ENCODE measurements at regions not wholly inside any gene's neighbourhood (a gene's known extent, or its start where the extent isn't known, plus 50 kb on each side); places are given as distances from the start of the nearest gene placed in this dataset.

- intact Hi-C loops (cut with micrococcal nuclease) = no loop called here
Observed at GRCh38 chr11:8340296-8340695, 76.6 kb upstream of the LMO1 start.

- intact Hi-C loops (cut with micrococcal nuclease) = loop anchor here (2.0 kb wide), 1 partner anchor 227 kb away; no protein-coding TSS in a partner anchor
Observed at GRCh38 chr11:8339592-8340022, 75.9 kb upstream of the LMO1 start.

DNA sequence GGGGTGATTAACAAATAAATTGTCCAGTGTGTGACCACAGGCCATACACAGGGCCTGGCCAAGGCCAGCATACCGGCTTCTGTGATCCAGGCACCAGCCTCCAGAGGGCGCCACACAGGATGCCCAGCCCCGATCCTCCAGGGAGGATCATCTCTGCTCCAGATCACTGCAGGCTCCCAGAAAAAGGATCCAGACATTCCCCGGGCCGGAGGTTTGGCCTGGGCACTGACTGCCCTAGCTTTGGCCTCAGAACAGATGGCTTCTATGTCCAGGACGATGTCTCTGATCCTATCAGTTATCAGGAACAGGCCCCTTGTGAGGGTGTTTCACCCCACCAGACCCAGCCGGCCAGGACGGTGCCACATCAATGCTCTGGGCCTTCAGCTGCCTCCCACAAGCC, 74.5 kb upstream of the LMO1 start:
- intact Hi-C loops (cut with micrococcal nuclease) = loop anchor here (1.0 to 2.0 kb wide), 2 partner anchors 229 to 621 kb away; no protein-coding TSS in a partner anchor

GRCh38 chr11:8337130-8337795, 73.6 kb upstream of the LMO1 start:
- intact Hi-C loops (cut with micrococcal nuclease) = no loop called here

GRCh38 chr11:8336356-8337129, 72.9 kb upstream of the LMO1 start:
- intact Hi-C loops (cut with micrococcal nuclease) = no loop called here

- intact Hi-C loops (cut with micrococcal nuclease) = no loop called here
Observed at GRCh38 chr11:8335683-8336082, 72.0 kb upstream of the LMO1 start.

DNA sequence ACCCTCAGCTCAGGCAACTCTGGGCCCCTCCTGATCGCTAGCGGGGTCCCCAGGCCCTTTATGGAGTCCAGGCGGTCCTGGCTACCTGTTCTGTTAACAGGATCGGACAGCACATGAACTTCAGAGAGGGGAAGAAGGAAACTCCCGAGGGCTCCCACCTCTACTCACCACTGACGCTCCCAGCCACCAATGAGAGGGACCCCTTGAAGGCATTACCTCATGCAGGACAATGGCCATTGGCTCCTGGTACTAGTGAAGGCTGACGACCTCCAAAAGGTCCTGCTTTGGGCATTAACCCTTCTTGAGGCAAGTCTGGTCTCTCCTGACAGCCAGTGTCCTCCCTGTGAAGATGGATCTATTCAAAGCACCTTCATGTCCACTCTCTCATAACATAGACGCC, 71.5 kb upstream of the LMO1 start:
- intact Hi-C loops (cut with micrococcal nuclease) = no loop called here

DNA sequence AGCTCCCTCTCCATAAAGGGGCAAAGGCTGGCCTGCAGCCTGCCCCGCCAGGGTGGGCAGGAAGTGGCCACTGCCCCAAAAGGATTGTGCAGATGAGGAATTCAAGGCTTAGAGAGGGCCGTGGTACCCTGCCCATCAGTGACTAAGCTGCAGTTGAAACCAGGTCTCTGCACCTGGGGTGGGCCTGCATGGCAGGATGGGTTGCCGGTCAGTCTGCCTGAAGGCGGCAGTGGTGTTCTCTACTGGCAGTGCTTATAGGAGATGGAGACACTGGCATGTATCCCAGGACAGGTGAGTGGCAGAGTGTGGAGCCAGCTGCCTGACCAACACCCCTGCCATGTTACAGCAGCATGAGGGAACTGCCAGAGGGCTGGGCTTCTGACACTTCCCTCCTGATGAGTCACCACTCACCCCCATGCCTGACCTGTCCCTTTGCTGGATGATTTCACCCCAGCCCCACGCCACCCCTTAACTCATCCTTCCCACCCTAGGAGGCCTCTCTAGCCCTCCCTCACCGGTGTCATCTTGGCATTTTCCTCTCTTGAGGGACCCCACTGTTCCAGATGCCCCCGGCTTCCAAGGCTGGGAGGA, 70.2 kb upstream of the LMO1 start:
- intact Hi-C loops (cut with micrococcal nuclease) = no loop called here

- intact Hi-C loops (cut with micrococcal nuclease) = no loop called here
Observed at GRCh38 chr11:8333376-8333775, 69.7 kb upstream of the LMO1 start.

DNA sequence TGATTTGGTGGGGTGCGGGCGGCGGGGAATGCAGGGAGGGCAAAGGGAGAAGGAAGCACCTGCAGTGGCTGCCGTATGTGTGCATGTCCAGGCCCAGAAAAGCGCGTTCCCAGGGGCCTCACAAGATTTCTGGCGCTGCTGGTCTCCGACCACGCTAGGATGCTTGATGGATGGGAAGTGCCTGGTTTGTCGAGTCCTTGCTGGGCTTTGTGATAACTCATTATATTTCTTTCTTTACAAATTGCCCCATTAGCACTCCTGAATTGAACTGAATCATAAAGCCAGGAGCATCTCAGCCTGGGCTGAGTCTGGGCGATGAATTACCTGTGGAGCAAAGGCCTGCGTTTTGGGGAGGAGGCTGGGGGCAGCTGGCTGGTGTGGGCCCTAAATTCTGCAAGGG, 69.2 kb upstream of the LMO1 start:
- intact Hi-C loops (cut with micrococcal nuclease) = no loop called here

DNA sequence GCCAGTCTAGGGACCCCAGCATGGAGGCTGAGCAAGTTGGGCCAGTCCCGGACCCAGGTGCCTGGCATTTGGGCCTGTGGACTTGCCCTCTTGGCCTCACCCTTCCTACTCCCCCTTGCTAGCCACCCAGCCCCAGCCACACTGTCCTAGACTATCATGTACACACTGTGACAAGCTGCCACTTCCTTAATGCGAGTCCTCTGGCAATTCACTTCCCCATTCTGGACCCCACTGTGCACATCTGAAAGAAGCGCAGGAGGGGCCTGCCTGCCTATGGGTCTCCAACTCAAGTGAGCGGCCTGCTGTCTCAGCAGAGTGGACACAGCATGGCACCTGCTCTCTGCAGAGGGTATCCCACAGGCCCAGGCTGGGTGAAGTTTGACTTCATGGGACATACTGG, 68.5 kb upstream of the LMO1 start:
- intact Hi-C loops (cut with micrococcal nuclease) = no loop called here

GRCh38 chr11:8331767-8332166, 68.1 kb upstream of the LMO1 start:
- intact Hi-C loops (cut with micrococcal nuclease) = no loop called here

- intact Hi-C loops (cut with micrococcal nuclease) = no loop called here
Observed at GRCh38 chr11:8330896-8331295, 67.2 kb upstream of the LMO1 start.

DNA sequence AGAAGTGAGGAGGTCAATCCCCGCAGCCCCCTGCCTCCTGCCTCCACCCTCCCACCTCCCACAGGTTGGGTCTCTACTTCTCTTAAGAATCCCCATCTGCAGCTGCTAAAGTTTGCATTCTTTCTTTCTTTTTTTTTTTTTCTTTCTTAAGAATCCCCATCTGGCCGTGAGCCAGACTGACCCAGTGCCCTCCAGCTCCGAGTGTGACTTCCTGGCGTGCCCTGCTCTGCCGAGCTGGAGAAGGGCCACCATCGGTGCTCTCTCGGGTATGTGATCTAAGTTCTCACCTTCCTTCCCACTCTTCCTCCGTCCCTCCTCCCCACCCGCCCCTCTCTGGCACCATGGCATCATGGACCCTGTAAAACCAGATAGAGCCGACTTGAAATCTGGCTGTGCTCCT, 66.7 kb upstream of the LMO1 start:
- intact Hi-C loops (cut with micrococcal nuclease) = no loop called here

GRCh38 chr11:8329847-8330361, 66.2 kb upstream of the LMO1 start:
- intact Hi-C loops (cut with micrococcal nuclease) = loop anchor here (2.0 to 5.0 kb wide), 2 partner anchors 629 to 807 kb away; no protein-coding TSS in a partner anchor

GRCh38 chr11:8329336-8329735, 65.7 kb upstream of the LMO1 start:
- intact Hi-C loops (cut with micrococcal nuclease) = loop anchor here (2.0 to 5.0 kb wide), 2 partner anchors 629 to 808 kb away; no protein-coding TSS in a partner anchor

DNA sequence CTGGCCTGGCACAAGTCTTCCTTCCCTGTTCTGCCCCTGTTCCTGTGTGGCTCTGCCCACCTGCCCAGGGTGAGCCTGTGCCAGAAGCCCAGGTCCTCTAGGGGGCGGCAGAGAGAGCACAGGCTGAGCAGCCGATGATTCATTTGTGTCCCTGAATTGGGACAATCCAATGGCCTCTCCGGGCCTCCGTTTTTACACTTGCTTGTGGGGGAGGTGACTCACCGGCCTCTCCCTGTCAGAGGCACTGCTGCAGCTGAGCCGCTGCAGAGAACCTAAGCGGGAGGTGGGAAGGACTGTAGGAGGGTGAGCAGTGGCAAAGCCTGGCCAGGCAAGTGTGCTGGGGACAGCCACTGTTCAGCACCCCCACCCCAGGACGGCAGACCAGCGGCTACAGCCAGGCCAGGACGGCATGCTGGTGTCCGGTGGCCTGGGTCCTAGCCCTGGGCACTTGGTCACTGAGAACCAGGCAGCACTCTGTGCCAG, 65.2 kb upstream of the LMO1 start:
- intact Hi-C loops (cut with micrococcal nuclease) = loop anchor here (2.0 to 5.0 kb wide), 2 partner anchors 630 to 808 kb away; no protein-coding TSS in a partner anchor

DNA sequence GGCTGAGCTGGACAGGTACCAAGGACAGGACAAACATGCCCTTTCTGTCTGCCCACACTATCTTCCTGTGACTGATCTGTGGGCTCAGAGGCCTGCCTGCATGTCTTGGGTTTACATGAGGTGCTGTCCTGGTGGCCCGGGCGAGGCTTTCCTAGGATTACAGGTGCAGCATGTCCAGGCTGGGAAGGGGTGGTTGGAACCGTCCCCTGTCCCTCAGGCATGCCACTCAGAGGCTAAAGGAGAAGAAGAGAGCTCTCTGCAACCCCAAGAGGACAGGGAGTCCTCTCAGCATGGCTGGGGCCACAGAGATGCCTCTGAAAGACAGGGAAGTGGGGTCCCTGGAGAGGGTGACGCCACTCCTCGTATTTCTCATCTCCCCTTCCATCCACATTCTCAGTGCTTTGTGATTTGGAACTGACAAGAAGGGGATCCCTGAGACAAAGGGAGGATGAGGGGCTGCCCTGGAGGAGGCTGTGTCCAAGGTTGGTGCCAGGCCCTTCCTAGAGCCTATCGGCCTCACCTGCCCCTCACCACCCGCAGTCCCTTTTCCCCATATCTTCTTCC, 64.6 kb upstream of the LMO1 start:
- intact Hi-C loops (cut with micrococcal nuclease) = loop anchor here (2.0 to 5.0 kb wide), 2 partner anchors 630 to 809 kb away; no protein-coding TSS in a partner anchor

GRCh38 chr11:8327761-8328192, 64.1 kb upstream of the LMO1 start:
- intact Hi-C loops (cut with micrococcal nuclease) = loop anchor here (2.0 to 5.0 kb wide), 2 partner anchors 631 to 810 kb away; no protein-coding TSS in a partner anchor

DNA sequence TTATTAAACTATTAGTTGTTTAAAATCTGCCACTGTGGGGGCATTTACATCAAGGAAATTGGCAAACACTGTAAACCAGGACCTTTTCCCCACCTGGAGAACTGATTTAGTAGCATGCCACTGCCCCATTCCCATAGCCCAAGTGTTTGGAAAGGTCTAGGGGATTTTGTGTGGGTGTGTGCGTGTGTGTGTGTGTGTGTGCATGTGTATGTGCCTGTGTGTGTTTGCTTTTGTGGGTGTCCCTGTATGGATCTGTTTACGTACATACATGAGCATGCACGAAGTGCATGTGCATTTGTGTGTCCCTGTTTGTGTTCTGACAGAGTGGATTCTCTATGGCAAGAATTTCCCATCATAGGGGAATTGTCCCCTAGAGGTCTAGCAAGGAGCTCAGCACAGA, 62.7 kb upstream of the LMO1 start:
- intact Hi-C loops (cut with micrococcal nuclease) = loop anchor here (5.0 kb wide), 1 partner anchor 811 kb away; no protein-coding TSS in a partner anchor

Data from T-helper 1 cell treated with Interleukin-12 subunit alpha and Interleukin-12 subunit beta and Interleukin-4 antibody, amounts not matched to agents 30 ng/mL and 1 ng/mL, for 36 hours (primary cell).